ENCODE measurements at regions not wholly inside any gene's neighbourhood (a gene's known extent, or its start where the extent isn't known, plus 50 kb on each side); places are given as distances from the start of the nearest gene placed in this dataset.
"Not testable (repeated sequence)": the region's sequence is repeated elsewhere in the genome, so short reads cannot be mapped to it uniquely, and the experiment has no call there.

DNA sequence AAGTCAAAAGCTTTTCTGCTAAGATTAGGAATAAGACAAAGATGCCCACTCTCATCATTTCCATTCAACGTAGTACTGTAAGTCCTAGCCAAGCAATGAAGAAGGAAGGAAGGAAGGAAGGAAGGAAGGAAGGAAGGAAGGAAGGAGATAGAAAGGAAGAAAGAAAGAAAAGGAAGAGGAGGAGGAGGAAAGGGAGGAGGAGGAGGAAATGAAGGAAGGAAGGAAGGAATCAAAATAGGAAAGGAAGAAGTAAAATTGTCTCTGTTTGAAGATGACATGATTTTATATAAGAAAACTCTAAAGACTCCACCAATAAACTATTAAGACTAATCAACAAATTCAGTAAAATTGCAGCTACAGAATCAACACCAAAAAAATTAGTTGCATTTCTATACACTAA lies 66.0 kb upstream of the DHRS4 start:
- Histone ChIP-seq H2BK15ac (ENCODE audit: low read depth, low read length) (no peak overlapping the region), H3K23ac (ENCODE audit: insufficient read length, low read depth, low read length) (no peak overlapping the region), H3K27me3 (ENCODE audit: insufficient read depth, low read length) (no peaks in the 10 kb centered on the region), H3K9me3 (ENCODE audit: control insufficient read depth, low read depth, low read length) (no peaks in the 10 kb centered on the region), H3K56ac (ENCODE audit: insufficient read length, low read depth, low read length) (no peak overlapping the region), H3T11ph (ENCODE audit: low read length) (no peak overlapping the region), H2BK5ac (ENCODE audit: insufficient read length, low read length) (no peak overlapping the region), H4K8ac (replicated peaks; ENCODE audit: insufficient read length, low read depth, low read length) (no peak overlapping the region), H2BK12ac (ENCODE audit: insufficient read length, low read depth, low read length) (no peak overlapping the region), H2BK20ac (ENCODE audit: low read depth, low read length, poor library complexity, severe bottlenecking) (no peak overlapping the region), H3K18ac (ENCODE audit: insufficient read length, low read depth, low read length) (no peak overlapping the region), H2BK120ac (ENCODE audit: low read depth, low read length, poor library complexity, severe bottlenecking) (no peak overlapping the region), H3K4me2 (ENCODE audit: insufficient read depth, insufficient read length, low read length) (no peak overlapping the region), H3K4me1 (ENCODE audit: insufficient read depth, low read length) (no peaks in the 10 kb centered on the region), H3K79me1 (ENCODE audit: insufficient read depth, low read depth, low read length, poor library complexity, severe bottlenecking) (no peaks in the 10 kb centered on the region), H3K9ac (ENCODE audit: extremely low read depth, insufficient read length, low read length) (no peak overlapping the region), H3K27ac (ENCODE audit: insufficient read length, low read depth, low read length) (no peak overlapping the region), H4K5ac (ENCODE audit: insufficient read length, low read depth, low read length) (no peak overlapping the region), H3K23me2 (ENCODE audit: insufficient read length, low read depth, low read length, poor library complexity, severe bottlenecking) (no peaks in the 10 kb centered on the region), H3K4ac (ENCODE audit: low read depth, low read length) (no peak overlapping the region), H4K91ac (ENCODE audit: insufficient read length, low read depth, low read length) (no peak overlapping the region), H2AK5ac (ENCODE audit: insufficient read length, low read length) (no peak overlapping the region), H4K20me1 (ENCODE audit: control insufficient read depth, insufficient read depth, insufficient read length) (no peaks in the 10 kb centered on the region), H2AFZ (ENCODE audit: low read length) (no peak overlapping the region), H3K79me2 (ENCODE audit: insufficient read depth, low read length) (no peaks in the 10 kb centered on the region), H3K14ac (ENCODE audit: insufficient read depth, low read length) (no peak overlapping the region)
- no peak overlapping the region for H3K27ac Mint-ChIP-seq
- no peaks in the 10 kb centered on the region for H3K4me1 Mint-ChIP-seq
- peaks cover 2% of the 10 kb centered on the region for H3K27me3 Mint-ChIP-seq (ENCODE audit: low read depth)
- no peak overlapping the region for H3K4me3 Mint-ChIP-seq
- no peak for DNase-seq
- no CpG with 5 or more reads among the region's 1 CpG for WGBS (ENCODE audit: extremely low coverage, insufficient read length, low lambda C conversion rate)
- H3K36me3 Mint-ChIP-seq (ENCODE audit: insufficient read depth in 1 of 3, low read depth in 3 of 3): peaks cover 0 to 21% (median 7%) of the 10 kb centered on the region in 3 experiments; a peak in 4 of 7 replicates
- peaks cover 20 to 89% of the 10 kb centered on the region in 2 experiments for H3K9me3 Mint-ChIP-seq
- TF ChIP-seq, protein P1, sequence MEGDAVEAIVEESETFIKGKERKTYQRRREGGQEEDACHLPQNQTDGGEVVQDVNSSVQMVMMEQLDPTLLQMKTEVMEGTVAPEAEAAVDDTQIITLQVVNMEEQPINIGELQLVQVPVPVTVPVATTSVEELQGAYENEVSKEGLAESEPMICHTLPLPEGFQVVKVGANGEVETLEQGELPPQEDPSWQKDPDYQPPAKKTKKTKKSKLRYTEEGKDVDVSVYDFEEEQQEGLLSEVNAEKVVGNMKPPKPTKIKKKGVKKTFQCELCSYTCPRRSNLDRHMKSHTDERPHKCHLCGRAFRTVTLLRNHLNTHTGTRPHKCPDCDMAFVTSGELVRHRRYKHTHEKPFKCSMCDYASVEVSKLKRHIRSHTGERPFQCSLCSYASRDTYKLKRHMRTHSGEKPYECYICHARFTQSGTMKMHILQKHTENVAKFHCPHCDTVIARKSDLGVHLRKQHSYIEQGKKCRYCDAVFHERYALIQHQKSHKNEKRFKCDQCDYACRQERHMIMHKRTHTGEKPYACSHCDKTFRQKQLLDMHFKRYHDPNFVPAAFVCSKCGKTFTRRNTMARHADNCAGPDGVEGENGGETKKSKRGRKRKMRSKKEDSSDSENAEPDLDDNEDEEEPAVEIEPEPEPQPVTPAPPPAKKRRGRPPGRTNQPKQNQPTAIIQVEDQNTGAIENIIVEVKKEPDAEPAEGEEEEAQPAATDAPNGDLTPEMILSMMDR (conservative IDR thresholded peaks at IDR 0.05): no peak

DNA sequence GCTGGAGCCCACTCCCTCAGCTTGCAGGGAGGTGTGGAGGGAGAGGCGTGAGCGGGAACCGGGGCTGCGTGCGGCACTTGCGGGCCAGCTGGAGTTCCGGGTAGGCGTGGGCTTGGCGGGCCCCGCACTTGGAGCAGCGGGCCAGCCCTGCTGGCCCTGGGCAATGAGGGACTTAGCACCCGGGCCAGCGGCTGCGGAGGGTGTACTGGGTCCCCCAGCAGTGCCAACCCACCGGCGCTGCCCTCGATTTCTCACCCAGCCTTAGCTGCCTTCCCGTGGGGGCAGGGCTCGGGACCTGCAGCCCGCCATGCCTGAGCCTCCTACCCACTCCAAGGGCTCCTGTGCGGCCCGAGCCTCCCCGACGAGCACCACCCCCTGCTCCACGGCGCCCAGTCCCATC lies 61.9 kb upstream of the DHRS4 start:
- not testable (repeated sequence) for H2AK5ac ChIP-seq (ENCODE audit: insufficient read length, low read length); H3K27ac Mint-ChIP-seq; H3K27me3 Mint-ChIP-seq (ENCODE audit: low read depth); H3K4me1 Mint-ChIP-seq; H2AFZ ChIP-seq (ENCODE audit: low read length); H4K5ac ChIP-seq (ENCODE audit: insufficient read length, low read depth, low read length); H3K9ac ChIP-seq (ENCODE audit: extremely low read depth, insufficient read length, low read length); H3K56ac ChIP-seq (ENCODE audit: insufficient read length, low read depth, low read length); H3K4me2 ChIP-seq (ENCODE audit: insufficient read depth, insufficient read length, low read length); H3K27me3 ChIP-seq (ENCODE audit: insufficient read depth, low read length); H2BK120ac ChIP-seq (ENCODE audit: low read depth, low read length, poor library complexity, severe bottlenecking); H3K79me1 ChIP-seq (ENCODE audit: insufficient read depth, low read depth, low read length, poor library complexity, severe bottlenecking); H2BK20ac ChIP-seq (ENCODE audit: low read depth, low read length, poor library complexity, severe bottlenecking); H2BK12ac ChIP-seq (ENCODE audit: insufficient read length, low read depth, low read length); H3K4me3 Mint-ChIP-seq; H3K4ac ChIP-seq (ENCODE audit: low read depth, low read length); H3K18ac ChIP-seq (ENCODE audit: insufficient read length, low read depth, low read length); H4K91ac ChIP-seq (ENCODE audit: insufficient read length, low read depth, low read length); H4K20me1 ChIP-seq (ENCODE audit: control insufficient read depth, insufficient read depth, insufficient read length); H3K14ac ChIP-seq (ENCODE audit: insufficient read depth, low read length); DNase-seq; H3K9me3 ChIP-seq (ENCODE audit: control insufficient read depth, low read depth, low read length); H3K27ac ChIP-seq (ENCODE audit: insufficient read length, low read depth, low read length); H3K23me2 ChIP-seq (ENCODE audit: insufficient read length, low read depth, low read length, poor library complexity, severe bottlenecking); H3K23ac ChIP-seq (ENCODE audit: insufficient read length, low read depth, low read length); H4K8ac ChIP-seq (replicated peaks; ENCODE audit: insufficient read length, low read depth, low read length); H3K4me1 ChIP-seq (ENCODE audit: insufficient read depth, low read length); H3T11ph ChIP-seq (ENCODE audit: low read length); H2BK5ac ChIP-seq (ENCODE audit: insufficient read length, low read length); H3K79me2 ChIP-seq (ENCODE audit: insufficient read depth, low read length); H2BK15ac ChIP-seq (ENCODE audit: low read depth, low read length)
- H3K9me3 Mint-ChIP-seq: peaks cover 20 to 83% of the 10 kb centered on the region in 2 experiments
- no CpG with 5 or more reads among the region's 26 CpGs for WGBS (ENCODE audit: extremely low coverage, insufficient read length, low lambda C conversion rate)
- peaks cover 0 to 28% (median 7%) of the 10 kb centered on the region in 3 experiments; a peak in 4 of 7 replicates for H3K36me3 Mint-ChIP-seq (ENCODE audit: insufficient read depth in 1 of 3, low read depth in 3 of 3)
